HL-60 (cell line): ENCODE measurements at regions not wholly inside any gene's neighbourhood (a gene's known extent, or its start where the extent isn't known, plus 50 kb on each side); places are given as distances from the start of the nearest gene placed in this dataset.

Experiments
- DNase-seq, 2 experiments: peaks; one replicate each; pipeline ENCODE4 v3.0.0-alpha.2; 2010 to 2020; ENCODE audit warnings: low read depth in 1 of 2, low spot score in 1 of 2
- H3K27ac ChIP-seq: fragments of 250-450 bp; sonication (Bioruptor Pico); replicated peaks from 2 replicates; pipeline ENCODE4 v1.5.1; 2020; ENCODE audit warnings: mild to moderate bottlenecking, moderate library complexity
- H3K27me3 ChIP-seq: fragments of 250-450 bp; sonication (Bioruptor Pico); 2 replicates; pipeline ENCODE4 v1.5.1; 2021; ENCODE audit warnings: mild to moderate bottlenecking, moderate library complexity; ENCODE audit not compliant: insufficient read depth, poor library complexity, severe bottlenecking
- H3K4me3 ChIP-seq: replicated peaks from 2 replicates; pipeline ENCODE4 v1.5.1; 2011; ENCODE audit warnings: mild to moderate bottlenecking, control low read depth, low read length; ENCODE audit not compliant: insufficient read depth
- GABPA ChIP-seq: IDR thresholded peaks from 2 replicates; pipeline ENCODE4 v1.6.1; 2012; ENCODE audit warnings: low read depth
- POLR2AphosphoS5 ChIP-seq: IDR thresholded peaks from 2 replicates; pipeline ENCODE4 v1.6.1; 2012; ENCODE audit warnings: low read depth
- SPI1 ChIP-seq: IDR thresholded peaks from 2 replicates; pipeline ENCODE4 v1.6.1; 2012; ENCODE audit warnings: low read depth, mild to moderate bottlenecking, borderline replicate concordance
- TF ChIP-seq, protein P1 (sequence below): IDR thresholded peaks from 2 replicates; pipeline ENCODE4 v1.6.1; 2012; ENCODE audit warnings: low read depth; ENCODE audit not compliant: insufficient replicate concordance
- TF ChIP-seq, protein P2 (sequence below): IDR thresholded peaks from one replicate; pipeline ENCODE4 v1.5.1; 2011; ENCODE audit warnings: low read length, control low read depth, inconsistent platforms; ENCODE audit not compliant: insufficient read depth

- DNase-seq: no peak
- H3K27me3 ChIP-seq: no peaks in the 10 kb centered on the region
- TF ChIP-seq, protein P1, sequence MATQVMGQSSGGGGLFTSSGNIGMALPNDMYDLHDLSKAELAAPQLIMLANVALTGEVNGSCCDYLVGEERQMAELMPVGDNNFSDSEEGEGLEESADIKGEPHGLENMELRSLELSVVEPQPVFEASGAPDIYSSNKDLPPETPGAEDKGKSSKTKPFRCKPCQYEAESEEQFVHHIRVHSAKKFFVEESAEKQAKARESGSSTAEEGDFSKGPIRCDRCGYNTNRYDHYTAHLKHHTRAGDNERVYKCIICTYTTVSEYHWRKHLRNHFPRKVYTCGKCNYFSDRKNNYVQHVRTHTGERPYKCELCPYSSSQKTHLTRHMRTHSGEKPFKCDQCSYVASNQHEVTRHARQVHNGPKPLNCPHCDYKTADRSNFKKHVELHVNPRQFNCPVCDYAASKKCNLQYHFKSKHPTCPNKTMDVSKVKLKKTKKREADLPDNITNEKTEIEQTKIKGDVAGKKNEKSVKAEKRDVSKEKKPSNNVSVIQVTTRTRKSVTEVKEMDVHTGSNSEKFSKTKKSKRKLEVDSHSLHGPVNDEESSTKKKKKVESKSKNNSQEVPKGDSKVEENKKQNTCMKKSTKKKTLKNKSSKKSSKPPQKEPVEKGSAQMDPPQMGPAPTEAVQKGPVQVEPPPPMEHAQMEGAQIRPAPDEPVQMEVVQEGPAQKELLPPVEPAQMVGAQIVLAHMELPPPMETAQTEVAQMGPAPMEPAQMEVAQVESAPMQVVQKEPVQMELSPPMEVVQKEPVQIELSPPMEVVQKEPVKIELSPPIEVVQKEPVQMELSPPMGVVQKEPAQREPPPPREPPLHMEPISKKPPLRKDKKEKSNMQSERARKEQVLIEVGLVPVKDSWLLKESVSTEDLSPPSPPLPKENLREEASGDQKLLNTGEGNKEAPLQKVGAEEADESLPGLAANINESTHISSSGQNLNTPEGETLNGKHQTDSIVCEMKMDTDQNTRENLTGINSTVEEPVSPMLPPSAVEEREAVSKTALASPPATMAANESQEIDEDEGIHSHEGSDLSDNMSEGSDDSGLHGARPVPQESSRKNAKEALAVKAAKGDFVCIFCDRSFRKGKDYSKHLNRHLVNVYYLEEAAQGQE: no peak
- TF ChIP-seq SPI1: peak; percentile 42; the same call in 1 of the 2 replicates
- TF ChIP-seq, protein P2, sequence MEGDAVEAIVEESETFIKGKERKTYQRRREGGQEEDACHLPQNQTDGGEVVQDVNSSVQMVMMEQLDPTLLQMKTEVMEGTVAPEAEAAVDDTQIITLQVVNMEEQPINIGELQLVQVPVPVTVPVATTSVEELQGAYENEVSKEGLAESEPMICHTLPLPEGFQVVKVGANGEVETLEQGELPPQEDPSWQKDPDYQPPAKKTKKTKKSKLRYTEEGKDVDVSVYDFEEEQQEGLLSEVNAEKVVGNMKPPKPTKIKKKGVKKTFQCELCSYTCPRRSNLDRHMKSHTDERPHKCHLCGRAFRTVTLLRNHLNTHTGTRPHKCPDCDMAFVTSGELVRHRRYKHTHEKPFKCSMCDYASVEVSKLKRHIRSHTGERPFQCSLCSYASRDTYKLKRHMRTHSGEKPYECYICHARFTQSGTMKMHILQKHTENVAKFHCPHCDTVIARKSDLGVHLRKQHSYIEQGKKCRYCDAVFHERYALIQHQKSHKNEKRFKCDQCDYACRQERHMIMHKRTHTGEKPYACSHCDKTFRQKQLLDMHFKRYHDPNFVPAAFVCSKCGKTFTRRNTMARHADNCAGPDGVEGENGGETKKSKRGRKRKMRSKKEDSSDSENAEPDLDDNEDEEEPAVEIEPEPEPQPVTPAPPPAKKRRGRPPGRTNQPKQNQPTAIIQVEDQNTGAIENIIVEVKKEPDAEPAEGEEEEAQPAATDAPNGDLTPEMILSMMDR: no peak
- H3K27ac ChIP-seq: no peak overlapping the region
- H3K4me3 ChIP-seq: no peak overlapping the region
Measured at GRCh38 chr11:57881647-57882046, 120.0 kb downstream of the CTNND1 start.

DNA sequence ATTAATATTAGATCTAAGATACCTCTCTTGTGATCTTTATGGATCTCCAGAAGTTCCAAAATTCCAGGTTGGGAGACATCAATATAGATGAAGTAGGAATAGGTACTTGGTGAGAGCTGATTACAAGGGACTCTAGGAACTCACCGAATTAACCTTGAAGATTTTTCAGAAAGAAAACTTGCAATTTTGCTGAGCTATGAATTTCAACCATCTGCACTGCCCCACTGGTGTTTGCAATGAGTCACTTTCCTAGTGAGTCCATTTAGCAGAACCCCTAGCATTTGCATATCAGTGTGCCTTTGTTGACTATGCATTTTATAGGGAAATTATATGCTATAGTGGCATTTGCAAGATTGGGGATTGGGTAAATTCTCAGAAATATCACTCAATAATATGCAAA lies 122.0 kb downstream of the CTNND1 start:
- Histone ChIP-seq H3K27ac (no peak overlapping the region), H3K27me3 (no peaks in the 10 kb centered on the region), H3K4me3 (no peak overlapping the region)
- DNase-seq: no peak
- TF ChIP-seq, protein P1: no peak
- TF ChIP-seq SPI1 (no peak), GABPA (no peak), POLR2AphosphoS5 (no peak)
- TF ChIP-seq, protein P2: no peak

DNA sequence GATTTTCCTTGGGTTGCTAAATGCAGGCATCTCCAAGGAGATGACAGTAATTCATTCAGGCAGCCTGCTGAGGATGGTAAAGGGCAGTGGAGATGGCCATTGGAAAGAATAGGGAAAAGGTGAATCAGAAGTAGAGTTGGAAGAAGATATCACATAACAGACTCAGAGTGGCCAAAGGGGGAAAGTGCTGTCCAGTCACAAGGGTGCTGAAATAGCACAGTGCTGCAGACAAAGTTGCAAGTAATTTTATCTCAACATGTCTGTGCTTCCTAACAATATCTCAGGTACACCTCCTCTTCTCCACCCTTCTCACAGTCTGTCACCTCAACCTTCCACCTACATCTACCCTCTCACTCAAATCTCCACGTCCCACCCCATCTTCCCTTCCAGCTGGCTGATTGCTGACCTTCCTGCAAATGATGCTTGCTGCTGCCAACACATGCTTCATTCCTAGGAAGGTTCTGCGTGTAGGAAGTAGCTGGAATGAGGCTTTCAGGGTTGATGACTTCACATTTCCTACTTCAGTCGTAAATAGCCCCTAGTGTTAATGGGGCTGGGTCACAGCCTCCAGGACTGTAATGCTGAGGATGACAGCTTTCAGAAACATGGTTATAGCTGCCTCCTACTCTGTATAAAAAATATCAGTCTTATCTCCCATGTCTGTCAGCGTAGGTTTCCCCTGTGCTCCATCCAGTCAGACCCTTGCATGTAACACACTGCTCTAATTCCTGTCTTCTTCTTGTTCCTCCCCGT lies 123.9 kb downstream of the CTNND1 start:
- DNase-seq: no peak
- TF ChIP-seq GABPA: no peak
- no peak for TF ChIP-seq POLR2AphosphoS5
- TF ChIP-seq, protein P2: no peak
- TF ChIP-seq SPI1: no peak
- TF ChIP-seq, protein P1: peak; percentile 97
- no peaks in the 10 kb centered on the region for H3K27me3 ChIP-seq
- no peak overlapping the region for H3K27ac ChIP-seq
- H3K4me3 ChIP-seq: no peak overlapping the region
